Ovary (tissue), 7 donors: ENCODE measurements at regions not wholly inside any gene's neighbourhood (a gene's known extent, or its start where the extent isn't known, plus 50 kb on each side); places are given as distances from the start of the nearest gene placed in this dataset.

Experiments
- DNase-seq, 5 donors: peaks; one replicate each; pipeline ENCODE4 v3.0.0-alpha.2; 2019 to 2020
- H3K27ac ChIP-seq, 2 donors: fragments of 200-600 bp; one replicate each; pipeline versions ENCODE4 v1.5.1 to v1.8.0; 2019 to 2022
- H3K27me3 ChIP-seq: fragments of 200-600 bp; one replicate; pipeline ENCODE4 v1.8.0; 2022
- H3K36me3 ChIP-seq: fragments of 200-600 bp; sonication (generic); one replicate; pipeline ENCODE4 v1.5.1; 2019
- H3K4me1 ChIP-seq: one replicate; pipeline ENCODE4 v1.8.1; 2013; ENCODE audit warnings: mild to moderate bottlenecking, moderate library complexity; ENCODE audit not compliant: insufficient read depth
- H3K4me3 ChIP-seq: fragments of 200-600 bp; sonication (generic); one replicate; pipeline ENCODE4 v1.5.1; 2017
- H3K9me3 ChIP-seq, 2 donors: fragments of 200-600 bp in 1 of 2; sonication (generic) in 1 of 2; one replicate each; pipeline versions ENCODE4 v1.5.1 to v1.8.1; 2013 to 2019; ENCODE audit warnings: mild to moderate bottlenecking in 1 of 2, moderate library complexity in 1 of 2
- CTCF ChIP-seq, 3 donors: fragments of 450-650 bp in 2 of 3; fragments of 200-600 bp in 1 of 3; IDR thresholded peaks; one replicate each; pipeline versions ENCODE4 v1.5.1 to v1.8.0; 2016 to 2022; ENCODE audit warnings: antibody characterized with exemption in 3 of 3, mild to moderate bottlenecking in 1 of 3
- EP300 ChIP-seq: sonication (generic); formaldehyde crosslinking; IDR thresholded peaks from one replicate; pipeline ENCODE4 v1.6.1; 2017; ENCODE audit warnings: antibody characterized with exemption
- POLR2A ChIP-seq: fragments of 450-650 bp; IDR thresholded peaks from one replicate; pipeline ENCODE4 v1.6.1; 2017; ENCODE audit warnings: antibody characterized with exemption, mild to moderate bottlenecking, moderate library complexity
- whole genome bisulfite sequencing, 3 donors: extraction: QIAGEN DNeasy Blood & Tissue Kit in 1 of 3; methylation state at CpG; one replicate each; pipeline versions ENCODE4 v1.1.5 to v1.1.7; 2013 to 2017; 5-methylcytosine and 5-hydroxymethylcytosine counted together
- intact Hi-C, 4 donors: fragments of 100-400 bp; cut with DNase I; formaldehyde crosslinking; loops; one replicate each; pipeline versions ENCODE4 v1.11.0 to v1.15.1; 2022 to 2023
- donor health status: DM: no; HTN: no; CAD: no; lungs with moderate emphysema.
- donor health status: DM: no; HTN: no; CAD: no.
- donor health status: Bipolar disorder and iron deficiency.
- donor health status: DM: no; HTN: no; CAD: no.
- donor health status: DM: yes; HTN: yes; CAD: no.

GRCh38 chr5:155676967-155677366, 650.0 kb upstream of the SGCD start:
- no peaks in the 10 kb centered on the region for H3K9me3 ChIP-seq
- no peaks in the 10 kb centered on the region for H3K4me1 ChIP-seq
- no peak for TF ChIP-seq POLR2A
- no peak for TF ChIP-seq EP300
- no peak for TF ChIP-seq CTCF (IDR thresholded peaks at IDR 0.05)
- no peaks in the 10 kb centered on the region for H3K27me3 ChIP-seq
- H3K4me3 ChIP-seq: no peak overlapping the region
- no peak overlapping the region for H3K27ac ChIP-seq
- no peaks in the 10 kb centered on the region for H3K36me3 ChIP-seq
- intact Hi-C loops: no loop called here
- no peak for DNase-seq

DNA sequence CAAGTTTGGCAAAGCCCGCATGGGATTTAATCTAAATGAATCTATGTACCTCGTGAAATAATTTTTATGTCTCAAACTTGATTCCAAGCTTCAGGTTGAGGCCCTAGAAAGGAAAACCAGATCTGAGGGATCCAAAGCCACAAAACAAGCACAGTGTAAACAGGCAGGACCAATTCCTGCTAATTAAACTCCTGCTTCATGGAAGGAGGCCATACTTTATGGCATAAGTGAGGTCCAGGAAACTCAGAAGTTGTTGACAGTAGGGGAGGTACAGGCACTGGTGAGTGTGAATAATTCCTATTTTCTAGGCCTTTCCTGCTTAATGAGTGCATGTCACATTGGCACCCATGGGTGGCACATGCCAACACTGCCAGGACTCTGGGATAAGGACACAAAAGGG, 648.6 kb upstream of the SGCD start:
- intact Hi-C loops: no loop called here
- H3K9me3 ChIP-seq: no peaks in the 10 kb centered on the region
- H3K4me3 ChIP-seq: no peak overlapping the region
- no peak overlapping the region for H3K27ac ChIP-seq
- TF ChIP-seq POLR2A: no peak
- no peak for TF ChIP-seq EP300
- TF ChIP-seq CTCF (IDR thresholded peaks at IDR 0.05): no peak
- no peaks in the 10 kb centered on the region for H3K4me1 ChIP-seq
- no peak for DNase-seq
- H3K36me3 ChIP-seq: no peaks in the 10 kb centered on the region
- no peaks in the 10 kb centered on the region for H3K27me3 ChIP-seq
- 75 to 87% (median 75%) methylated on average over 2 of the region's 2 CpGs for WGBS, 3 donors

GRCh38 chr5:155679530-155679929, 647.4 kb upstream of the SGCD start:
- no peaks in the 10 kb centered on the region for H3K36me3 ChIP-seq
- no peak for TF ChIP-seq EP300
- no peak for TF ChIP-seq CTCF (IDR thresholded peaks at IDR 0.05)
- no peak for TF ChIP-seq POLR2A
- H3K4me1 ChIP-seq: no peaks in the 10 kb centered on the region
- no peak overlapping the region for H3K4me3 ChIP-seq
- no peak overlapping the region for H3K27ac ChIP-seq
- H3K27me3 ChIP-seq: no peaks in the 10 kb centered on the region
- intact Hi-C loops: no loop called here
- DNase-seq: no peak
- H3K9me3 ChIP-seq: no peaks in the 10 kb centered on the region
- 56 to 69% (median 63%) methylated on average over 1 of the region's 1 CpG for WGBS, 3 donors

- no peaks in the 10 kb centered on the region for H3K27me3 ChIP-seq
- TF ChIP-seq CTCF (IDR thresholded peaks at IDR 0.05) (no peak), EP300 (no peak), POLR2A (no peak)
- intact Hi-C loops: no loop called here
- no peak overlapping the region for H3K27ac ChIP-seq
- H3K4me3 ChIP-seq: no peak overlapping the region
- no peaks in the 10 kb centered on the region for H3K9me3 ChIP-seq
- no peaks in the 10 kb centered on the region for H3K4me1 ChIP-seq
- no peaks in the 10 kb centered on the region for H3K36me3 ChIP-seq
- no peak for DNase-seq
These were observed 642.5 kb upstream of the SGCD start for GRCh38 chr5:155684417-155684816.

DNA sequence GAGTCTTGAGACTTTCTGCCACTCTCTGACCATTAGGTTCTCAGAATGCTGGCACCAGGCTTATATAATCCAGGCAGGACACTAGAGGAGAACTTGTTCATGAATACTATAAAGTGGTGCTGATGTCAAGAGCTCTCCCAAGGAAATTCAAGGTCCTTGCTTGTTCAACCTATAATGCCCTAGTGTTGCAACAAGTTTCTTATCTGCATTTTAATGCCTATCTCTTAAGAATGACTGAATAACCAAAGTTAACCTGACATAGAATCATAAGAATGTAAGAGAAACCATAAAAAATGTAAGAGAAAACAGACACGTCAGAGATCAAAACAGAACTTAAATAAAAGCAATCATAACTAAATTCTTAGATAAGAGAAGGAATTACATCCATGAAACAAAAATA, 640.8 kb upstream of the SGCD start:
- no peak for TF ChIP-seq CTCF (IDR thresholded peaks at IDR 0.05)
- no peak for TF ChIP-seq EP300
- no peak for TF ChIP-seq POLR2A
- DNase-seq: no peak
- Histone ChIP-seq H3K4me3 (no peak overlapping the region), H3K36me3 (no peaks in the 10 kb centered on the region), H3K27me3 (no peaks in the 10 kb centered on the region), H3K4me1 (no peaks in the 10 kb centered on the region), H3K9me3 (no peaks in the 10 kb centered on the region), H3K27ac (no peak overlapping the region)
- WGBS, 3 donors: 6 to 50% (median 7%) methylated on average over 1 of the region's 1 CpG
- intact Hi-C loops: no loop called here
